ENCODE measurements at regions not wholly inside any gene's neighbourhood (a gene's known extent, or its start where the extent isn't known, plus 50 kb on each side); places are given as distances from the start of the nearest gene placed in this dataset.

DNA sequence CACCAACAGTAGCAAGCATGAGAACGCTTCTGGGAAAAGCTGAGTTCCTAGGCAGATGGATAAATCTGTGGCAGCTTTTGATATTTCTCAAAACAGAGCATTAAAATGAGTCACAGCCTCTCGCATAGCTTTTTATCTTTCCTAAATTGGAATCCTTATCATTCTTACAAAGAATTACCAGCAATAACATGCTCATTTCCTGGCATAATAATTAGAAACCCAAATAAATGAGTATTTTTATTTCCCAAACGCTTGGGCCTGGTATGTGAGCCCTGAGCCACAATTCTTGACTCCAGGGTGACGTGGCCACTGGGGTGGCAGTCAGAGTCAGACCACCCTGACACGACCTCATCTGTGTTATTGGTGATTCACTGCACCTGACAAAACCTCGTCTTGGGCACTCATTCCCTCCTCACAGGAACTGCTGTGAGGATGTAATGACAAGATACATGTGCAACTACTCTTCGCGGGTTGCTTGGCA lies 210.7 kb downstream of the ARL4C start:
- H3K27ac ChIP-seq = no peak overlapping the region
- no peaks in the 10 kb centered on the region for H3K9me3 ChIP-seq
- no peaks in the 10 kb centered on the region for H3K27me3 ChIP-seq
- no peaks in the 10 kb centered on the region for H3K4me1 ChIP-seq
- intact Hi-C loops (cut with DNase I) = no loop called here
- TF ChIP-seq POLR2A (IDR thresholded peaks at IDR 0.05) = no peak
- TF ChIP-seq, protein P1, sequence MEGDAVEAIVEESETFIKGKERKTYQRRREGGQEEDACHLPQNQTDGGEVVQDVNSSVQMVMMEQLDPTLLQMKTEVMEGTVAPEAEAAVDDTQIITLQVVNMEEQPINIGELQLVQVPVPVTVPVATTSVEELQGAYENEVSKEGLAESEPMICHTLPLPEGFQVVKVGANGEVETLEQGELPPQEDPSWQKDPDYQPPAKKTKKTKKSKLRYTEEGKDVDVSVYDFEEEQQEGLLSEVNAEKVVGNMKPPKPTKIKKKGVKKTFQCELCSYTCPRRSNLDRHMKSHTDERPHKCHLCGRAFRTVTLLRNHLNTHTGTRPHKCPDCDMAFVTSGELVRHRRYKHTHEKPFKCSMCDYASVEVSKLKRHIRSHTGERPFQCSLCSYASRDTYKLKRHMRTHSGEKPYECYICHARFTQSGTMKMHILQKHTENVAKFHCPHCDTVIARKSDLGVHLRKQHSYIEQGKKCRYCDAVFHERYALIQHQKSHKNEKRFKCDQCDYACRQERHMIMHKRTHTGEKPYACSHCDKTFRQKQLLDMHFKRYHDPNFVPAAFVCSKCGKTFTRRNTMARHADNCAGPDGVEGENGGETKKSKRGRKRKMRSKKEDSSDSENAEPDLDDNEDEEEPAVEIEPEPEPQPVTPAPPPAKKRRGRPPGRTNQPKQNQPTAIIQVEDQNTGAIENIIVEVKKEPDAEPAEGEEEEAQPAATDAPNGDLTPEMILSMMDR (IDR thresholded peaks at IDR 0.05) = no peak
- DNase-seq = no peak
- H3K36me3 ChIP-seq = no peaks in the 10 kb centered on the region
- H3K4me3 ChIP-seq (replicated peaks in 1 of 3) = no peak overlapping the region
- WGBS, 2 donors = 87 to 89% methylated on average over 8 of the region's 8 CpGs

DNA sequence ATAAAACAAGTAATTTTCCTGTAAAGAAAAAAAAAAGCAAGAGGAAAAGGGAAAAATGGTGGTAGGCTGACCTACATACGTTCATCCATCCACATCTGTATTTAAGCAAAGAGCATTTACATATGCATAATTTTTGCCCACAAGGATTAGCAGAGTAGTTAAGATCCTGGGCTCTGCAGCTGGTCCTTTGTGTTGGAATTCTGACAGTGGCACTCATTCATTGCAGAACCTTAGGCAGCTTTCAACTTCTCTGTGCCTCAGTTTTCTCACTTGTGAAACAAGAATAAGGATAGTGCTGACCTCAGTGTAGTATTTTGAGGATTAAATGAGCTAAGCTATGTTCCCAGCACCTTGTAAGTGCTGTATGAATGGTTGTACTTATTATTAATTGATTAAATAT lies 211.3 kb downstream of the ARL4C start:
- no peaks in the 10 kb centered on the region for H3K36me3 ChIP-seq
- no peaks in the 10 kb centered on the region for H3K4me1 ChIP-seq
- intact Hi-C loops (cut with DNase I) = no loop called here
- DNase-seq = no peak
- H3K4me3 ChIP-seq (replicated peaks in 1 of 3) = no peak overlapping the region
- no peaks in the 10 kb centered on the region for H3K27me3 ChIP-seq
- no peak overlapping the region for H3K27ac ChIP-seq
- 90 to 93% methylated on average over 1 of the region's 1 CpG for WGBS, 2 donors
- H3K9me3 ChIP-seq = no peaks in the 10 kb centered on the region
- TF ChIP-seq, protein P1 (IDR thresholded peaks at IDR 0.05) = no peak
- no peak for TF ChIP-seq POLR2A (IDR thresholded peaks at IDR 0.05)

DNA sequence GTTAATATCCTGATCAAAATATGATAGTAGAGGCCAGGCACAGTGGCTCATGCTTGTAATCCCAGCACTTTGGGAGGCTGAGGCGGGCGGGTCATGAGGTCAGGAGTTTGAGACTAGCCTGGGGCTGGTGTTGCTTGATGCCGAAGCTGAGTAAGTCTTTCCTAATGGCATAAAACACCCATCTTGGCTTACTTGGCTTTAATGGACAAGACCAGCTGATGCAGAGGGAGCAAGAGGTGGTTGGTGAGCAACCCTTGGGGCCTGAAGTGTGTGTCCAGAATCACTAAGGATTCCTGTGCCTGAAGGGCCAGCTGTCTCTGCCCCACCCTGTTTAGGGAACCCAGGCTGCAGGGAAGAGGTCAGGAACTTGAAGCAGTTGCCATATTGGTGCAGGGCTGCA lies 217.2 kb downstream of the ARL4C start:
- Histone ChIP-seq H3K36me3 (no peaks in the 10 kb centered on the region), H3K4me1 (no peaks in the 10 kb centered on the region), H3K27ac (no peak overlapping the region), H3K9me3 (no peaks in the 10 kb centered on the region), H3K27me3 (no peaks in the 10 kb centered on the region), H3K4me3 (replicated peaks in 1 of 3) (no peak overlapping the region)
- WGBS, 2 donors = 73 to 84% methylated on average over 3 of the region's 3 CpGs
- DNase-seq = no peak
- intact Hi-C loops (cut with DNase I) = no loop called here
- TF ChIP-seq POLR2A (IDR thresholded peaks at IDR 0.05) = no peak
- TF ChIP-seq, protein P1 (IDR thresholded peaks at IDR 0.05) = no peak

DNA sequence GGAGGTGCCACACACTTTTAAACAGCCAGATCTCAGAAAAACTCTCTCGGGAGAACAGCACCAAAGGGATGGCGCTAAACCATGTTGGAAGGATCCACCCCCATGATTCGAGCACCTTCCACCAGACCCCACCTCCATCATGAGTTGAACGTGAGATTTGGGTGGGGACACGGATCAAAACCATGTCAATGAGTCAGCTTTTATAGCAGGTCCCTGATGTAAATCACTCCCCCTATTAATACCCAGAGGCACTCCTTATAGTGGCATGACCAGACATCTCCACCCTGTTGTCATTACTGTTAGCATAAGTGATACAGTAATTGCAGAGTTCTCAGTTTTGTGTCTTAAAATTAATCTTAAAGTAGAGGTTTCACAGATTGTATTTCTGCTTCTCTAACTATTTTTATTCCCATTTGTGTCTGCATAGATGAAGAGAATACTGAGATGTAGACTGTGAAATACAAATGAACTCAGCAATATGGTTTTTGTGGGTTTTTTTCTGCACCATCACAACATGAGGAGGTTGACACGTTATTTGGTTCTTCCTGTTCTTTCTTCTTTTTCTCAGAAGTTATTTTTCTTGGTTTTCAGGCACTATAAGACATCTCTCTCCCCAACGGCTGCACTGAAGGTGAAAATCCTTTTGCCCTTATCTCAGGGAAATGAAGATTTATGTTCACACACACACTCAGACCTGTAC lies 218.2 kb downstream of the ARL4C start:
- DNase-seq = no peak
- intact Hi-C loops (cut with DNase I) = no loop called here
- no peak for TF ChIP-seq POLR2A (IDR thresholded peaks at IDR 0.05)
- TF ChIP-seq, protein P1 (IDR thresholded peaks at IDR 0.05) = no peak
- H3K9me3 ChIP-seq = no peaks in the 10 kb centered on the region
- no peaks in the 10 kb centered on the region for H3K27me3 ChIP-seq
- 90% methylated on average over 7 of the region's 7 CpGs for WGBS, 2 donors
- H3K4me3 ChIP-seq (replicated peaks in 1 of 3) = no peak overlapping the region
- H3K27ac ChIP-seq = no peak overlapping the region
- no peaks in the 10 kb centered on the region for H3K4me1 ChIP-seq
- no peaks in the 10 kb centered on the region for H3K36me3 ChIP-seq

DNA sequence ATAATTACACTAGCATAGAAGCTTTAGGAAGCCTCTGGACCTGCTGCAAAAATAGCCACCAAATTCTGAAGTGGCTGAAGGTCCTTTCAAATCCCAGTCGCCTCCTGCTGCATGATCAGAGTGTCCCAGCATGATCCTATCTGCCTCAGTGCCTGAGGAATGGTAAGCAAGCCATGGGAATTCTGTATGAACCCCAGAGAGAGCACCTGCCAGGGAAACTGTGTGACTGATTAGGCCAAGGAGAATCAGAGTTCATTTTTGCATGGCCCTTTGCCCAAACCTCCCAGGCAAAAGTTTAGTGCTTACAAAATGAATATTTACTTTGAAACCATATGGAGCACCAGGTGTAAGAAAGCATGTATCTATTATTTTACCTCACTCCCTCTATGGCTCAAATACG lies 221.4 kb downstream of the ARL4C start:
- intact Hi-C loops (cut with DNase I) = no loop called here
- no peaks in the 10 kb centered on the region for H3K27me3 ChIP-seq
- TF ChIP-seq, protein P1 (IDR thresholded peaks at IDR 0.05) = no peak
- TF ChIP-seq POLR2A (IDR thresholded peaks at IDR 0.05) = no peak
- 81 to 87% methylated on average over 2 of the region's 2 CpGs for WGBS, 2 donors
- no peak overlapping the region for H3K4me3 ChIP-seq (replicated peaks in 1 of 3)
- DNase-seq = no peak
- H3K27ac ChIP-seq = no peak overlapping the region
- H3K9me3 ChIP-seq = no peaks in the 10 kb centered on the region
- H3K36me3 ChIP-seq = no peaks in the 10 kb centered on the region
- no peaks in the 10 kb centered on the region for H3K4me1 ChIP-seq

All from thyroid gland (tissue), 4 donors.